ENCODE measurements at regions not wholly inside any gene's neighbourhood (a gene's known extent, or its start where the extent isn't known, plus 50 kb on each side); places are given as distances from the start of the nearest gene placed in this dataset.

DNA sequence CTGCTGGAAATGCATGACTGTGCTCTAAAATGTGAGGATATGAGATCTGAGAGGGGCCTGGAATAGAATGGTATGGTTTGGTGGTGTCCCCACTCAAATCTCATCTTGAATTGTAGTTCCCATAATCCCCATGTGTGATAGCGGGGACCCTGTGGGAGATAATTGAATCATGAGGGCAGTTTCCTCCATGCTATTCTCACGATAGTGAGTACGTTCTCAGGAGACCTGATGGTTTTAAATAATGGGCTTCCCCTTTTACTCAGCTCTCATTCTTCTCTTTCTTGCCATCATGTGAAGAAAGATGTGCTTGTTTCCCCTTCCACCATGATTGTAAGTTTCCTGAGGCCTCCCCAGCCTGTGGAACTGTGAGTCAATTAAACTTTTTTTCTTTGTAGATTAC is 133.6 kb upstream of the ADAMTS16 start:
- no peak overlapping the region for H3K4me3 ChIP-seq (ENCODE audit: low read depth, low read length)
- intact Hi-C loops (cut with micrococcal nuclease; ENCODE audit: unreplicated experiment) = no loop called here
- POLR2A ChIA-PET = no interaction called here
- CTCF ChIA-PET = interaction anchor here (0.5 kb wide), 1 partner anchor 24 kb away, joined by 3 read pairs; no protein-coding TSS in a partner anchor
- Mint-ChIP-seq H3K4me3 (ENCODE audit: unreplicated experiment) (no peak overlapping the region), H3K36me3 (ENCODE audit: insufficient read depth, unreplicated experiment) (no peaks in the 10 kb centered on the region), H3K27me3 (ENCODE audit: insufficient read depth, unreplicated experiment) (no peaks in the 10 kb centered on the region), H3K4me1 (ENCODE audit: low read depth, unreplicated experiment) (no peaks in the 10 kb centered on the region), H3K9me3 (ENCODE audit: unreplicated experiment) (no peaks in the 10 kb centered on the region), H3K27ac (ENCODE audit: unreplicated experiment) (no peak overlapping the region)
- H3K9me3 ChIP-seq = no peaks in the 10 kb centered on the region
- TF ChIP-seq, protein P1, sequence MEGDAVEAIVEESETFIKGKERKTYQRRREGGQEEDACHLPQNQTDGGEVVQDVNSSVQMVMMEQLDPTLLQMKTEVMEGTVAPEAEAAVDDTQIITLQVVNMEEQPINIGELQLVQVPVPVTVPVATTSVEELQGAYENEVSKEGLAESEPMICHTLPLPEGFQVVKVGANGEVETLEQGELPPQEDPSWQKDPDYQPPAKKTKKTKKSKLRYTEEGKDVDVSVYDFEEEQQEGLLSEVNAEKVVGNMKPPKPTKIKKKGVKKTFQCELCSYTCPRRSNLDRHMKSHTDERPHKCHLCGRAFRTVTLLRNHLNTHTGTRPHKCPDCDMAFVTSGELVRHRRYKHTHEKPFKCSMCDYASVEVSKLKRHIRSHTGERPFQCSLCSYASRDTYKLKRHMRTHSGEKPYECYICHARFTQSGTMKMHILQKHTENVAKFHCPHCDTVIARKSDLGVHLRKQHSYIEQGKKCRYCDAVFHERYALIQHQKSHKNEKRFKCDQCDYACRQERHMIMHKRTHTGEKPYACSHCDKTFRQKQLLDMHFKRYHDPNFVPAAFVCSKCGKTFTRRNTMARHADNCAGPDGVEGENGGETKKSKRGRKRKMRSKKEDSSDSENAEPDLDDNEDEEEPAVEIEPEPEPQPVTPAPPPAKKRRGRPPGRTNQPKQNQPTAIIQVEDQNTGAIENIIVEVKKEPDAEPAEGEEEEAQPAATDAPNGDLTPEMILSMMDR (IDR thresholded peaks at IDR 0.05; ENCODE audit: insufficient read depth in 1 of 2, low read depth in 1 of 2, low read length in 1 of 2, severe bottlenecking in 1 of 2, unreplicated experiment in 1 of 2) = no peak
- no peaks in the 10 kb centered on the region for H3K27me3 ChIP-seq (replicated peaks; ENCODE audit: control insufficient read depth, insufficient read depth, low read length)
- no peaks in the 10 kb centered on the region for H3K36me3 ChIP-seq (ENCODE audit: control insufficient read depth, insufficient read depth, low read length)
- BruUV-seq (replicated peaks) = no TSS peak
- DNase-seq = no peak
- no peaks in the 10 kb centered on the region for H3K4me1 ChIP-seq

- H3K9me3 Mint-ChIP-seq (ENCODE audit: unreplicated experiment) = no peaks in the 10 kb centered on the region
- no peak overlapping the region for H3K4me3 ChIP-seq (ENCODE audit: low read depth, low read length)
- BruUV-seq (replicated peaks) = no TSS peak
Observed at GRCh38 chr5:5009240-5009639, 130.9 kb upstream of the ADAMTS16 start.

GRCh38 chr5:5011151-5011550 is 129.0 kb upstream of the ADAMTS16 start:
- Mint-ChIP-seq H3K4me3 (ENCODE audit: unreplicated experiment) (no peak overlapping the region), H3K27ac (ENCODE audit: unreplicated experiment) (no peak overlapping the region), H3K4me1 (ENCODE audit: low read depth, unreplicated experiment) (no peaks in the 10 kb centered on the region), H3K9me3 (ENCODE audit: unreplicated experiment) (no peaks in the 10 kb centered on the region), H3K27me3 (ENCODE audit: insufficient read depth, unreplicated experiment) (no peaks in the 10 kb centered on the region), H3K36me3 (ENCODE audit: insufficient read depth, unreplicated experiment) (no peaks in the 10 kb centered on the region)
- no peak for DNase-seq
- H3K4me1 ChIP-seq = no peaks in the 10 kb centered on the region
- H3K9me3 ChIP-seq = no peaks in the 10 kb centered on the region
- ChIA-PET POLR2A (no interaction called here), CTCF (no interaction called here)
- H3K4me3 ChIP-seq (ENCODE audit: low read depth, low read length) = no peak overlapping the region
- H3K36me3 ChIP-seq (ENCODE audit: control insufficient read depth, insufficient read depth, low read length) = no peaks in the 10 kb centered on the region
- BruUV-seq (replicated peaks) = no TSS peak
- TF ChIP-seq, protein P1 (IDR thresholded peaks at IDR 0.05; ENCODE audit: insufficient read depth in 1 of 2, low read depth in 1 of 2, low read length in 1 of 2, severe bottlenecking in 1 of 2, unreplicated experiment in 1 of 2) = no peak
- H3K27me3 ChIP-seq (replicated peaks; ENCODE audit: control insufficient read depth, insufficient read depth, low read length) = no peaks in the 10 kb centered on the region
- intact Hi-C loops (cut with micrococcal nuclease; ENCODE audit: unreplicated experiment) = no loop called here

More at GRCh38 chr5:5009240-5009639, 130.9 kb upstream of the ADAMTS16 start:
- Histone ChIP-seq H3K9me3 (no peaks in the 10 kb centered on the region), H3K36me3 (ENCODE audit: control insufficient read depth, insufficient read depth, low read length) (no peaks in the 10 kb centered on the region), H3K4me1 (no peaks in the 10 kb centered on the region), H3K27me3 (replicated peaks; ENCODE audit: control insufficient read depth, insufficient read depth, low read length) (no peaks in the 10 kb centered on the region)
- no peak overlapping the region for H3K27ac Mint-ChIP-seq (ENCODE audit: unreplicated experiment)
- no peak for DNase-seq
- intact Hi-C loops (cut with micrococcal nuclease; ENCODE audit: unreplicated experiment) = no loop called here
- H3K4me1 Mint-ChIP-seq (ENCODE audit: low read depth, unreplicated experiment) = no peaks in the 10 kb centered on the region
- no peak overlapping the region for H3K4me3 Mint-ChIP-seq (ENCODE audit: unreplicated experiment)
- TF ChIP-seq, protein P1 (IDR thresholded peaks at IDR 0.05; ENCODE audit: insufficient read depth in 1 of 2, low read depth in 1 of 2, low read length in 1 of 2, severe bottlenecking in 1 of 2, unreplicated experiment in 1 of 2) = no peak
- no peaks in the 10 kb centered on the region for H3K27me3 Mint-ChIP-seq (ENCODE audit: insufficient read depth, unreplicated experiment)
- POLR2A ChIA-PET = no interaction called here
- CTCF ChIA-PET = no interaction called here
- H3K36me3 Mint-ChIP-seq (ENCODE audit: insufficient read depth, unreplicated experiment) = no peaks in the 10 kb centered on the region

All from Caco-2 (cell line).